ENCODE measurements at regions not wholly inside any gene's neighbourhood (a gene's known extent, or its start where the extent isn't known, plus 50 kb on each side); places are given as distances from the start of the nearest gene placed in this dataset.
"Not testable (repeated sequence)": the region's sequence is repeated elsewhere in the genome, so short reads cannot be mapped to it uniquely, and the experiment has no call there.

DNA sequence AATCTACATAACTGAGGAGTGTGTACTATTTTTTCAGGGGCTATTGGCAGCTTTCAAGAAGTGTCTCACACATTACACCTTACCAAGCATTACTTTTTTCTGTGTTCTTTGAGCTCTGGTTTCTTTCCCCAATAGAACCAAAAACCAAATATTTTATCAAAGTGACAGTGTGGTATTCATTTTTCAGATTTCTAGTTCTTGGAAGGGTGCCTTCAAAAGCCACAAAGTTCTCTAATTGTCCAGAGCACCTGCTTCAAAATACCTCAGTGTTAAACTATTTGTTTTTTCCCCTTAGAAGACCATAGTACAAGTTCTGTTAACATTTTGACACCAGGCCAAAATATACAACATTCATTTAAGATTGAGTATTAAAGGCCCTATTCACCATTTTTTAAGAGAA lies 515.7 kb downstream of the ETNK1 start:
- no peak overlapping the region for H3K27ac ChIP-seq
- TF ChIP-seq, protein P1, sequence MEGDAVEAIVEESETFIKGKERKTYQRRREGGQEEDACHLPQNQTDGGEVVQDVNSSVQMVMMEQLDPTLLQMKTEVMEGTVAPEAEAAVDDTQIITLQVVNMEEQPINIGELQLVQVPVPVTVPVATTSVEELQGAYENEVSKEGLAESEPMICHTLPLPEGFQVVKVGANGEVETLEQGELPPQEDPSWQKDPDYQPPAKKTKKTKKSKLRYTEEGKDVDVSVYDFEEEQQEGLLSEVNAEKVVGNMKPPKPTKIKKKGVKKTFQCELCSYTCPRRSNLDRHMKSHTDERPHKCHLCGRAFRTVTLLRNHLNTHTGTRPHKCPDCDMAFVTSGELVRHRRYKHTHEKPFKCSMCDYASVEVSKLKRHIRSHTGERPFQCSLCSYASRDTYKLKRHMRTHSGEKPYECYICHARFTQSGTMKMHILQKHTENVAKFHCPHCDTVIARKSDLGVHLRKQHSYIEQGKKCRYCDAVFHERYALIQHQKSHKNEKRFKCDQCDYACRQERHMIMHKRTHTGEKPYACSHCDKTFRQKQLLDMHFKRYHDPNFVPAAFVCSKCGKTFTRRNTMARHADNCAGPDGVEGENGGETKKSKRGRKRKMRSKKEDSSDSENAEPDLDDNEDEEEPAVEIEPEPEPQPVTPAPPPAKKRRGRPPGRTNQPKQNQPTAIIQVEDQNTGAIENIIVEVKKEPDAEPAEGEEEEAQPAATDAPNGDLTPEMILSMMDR (conservative IDR thresholded peaks at IDR 0.05): no peak

DNA sequence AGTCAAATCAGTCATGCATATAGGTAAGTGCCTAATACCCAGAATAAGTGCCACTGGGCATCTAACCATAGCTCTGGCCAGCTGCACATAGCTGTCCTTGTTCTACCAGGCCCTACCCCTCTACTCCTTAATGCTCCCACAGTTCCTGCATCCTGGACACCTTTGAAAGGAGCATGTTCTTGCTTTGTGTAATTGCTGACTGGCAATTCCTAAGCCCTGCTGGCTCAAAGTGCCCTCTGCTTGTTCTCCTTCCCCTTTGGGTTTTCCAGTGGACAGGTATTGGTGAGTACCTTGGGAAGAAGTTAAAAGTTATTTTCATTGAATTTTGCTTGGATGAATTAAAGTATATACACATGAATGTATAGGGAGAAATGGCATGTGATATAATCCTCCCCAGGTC lies 516.4 kb downstream of the ETNK1 start:
- no peak overlapping the region for H3K27ac ChIP-seq
- TF ChIP-seq, protein P1 (conservative IDR thresholded peaks at IDR 0.05): no peak

DNA sequence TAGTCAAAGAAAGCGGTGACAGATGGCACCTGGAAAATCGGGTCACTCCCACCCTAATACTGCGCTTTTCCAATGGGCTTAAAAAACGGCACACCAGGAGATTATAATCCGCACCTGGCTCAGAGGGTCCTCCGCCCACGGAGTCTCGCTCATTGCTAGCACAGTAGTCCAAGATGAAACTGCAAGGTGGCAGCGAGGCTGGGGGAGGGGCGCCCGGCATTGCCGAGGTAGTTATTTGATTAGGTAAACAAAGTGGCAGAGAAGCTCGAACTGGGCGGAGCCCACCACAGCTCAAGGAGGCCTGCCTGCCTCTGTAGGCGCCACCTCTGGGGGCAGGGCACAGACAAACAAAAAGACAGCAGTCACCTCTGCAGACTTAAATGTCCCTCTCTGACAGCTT lies 521.1 kb downstream of the ETNK1 start:
- H3K27ac ChIP-seq: not testable (repeated sequence)

DNA sequence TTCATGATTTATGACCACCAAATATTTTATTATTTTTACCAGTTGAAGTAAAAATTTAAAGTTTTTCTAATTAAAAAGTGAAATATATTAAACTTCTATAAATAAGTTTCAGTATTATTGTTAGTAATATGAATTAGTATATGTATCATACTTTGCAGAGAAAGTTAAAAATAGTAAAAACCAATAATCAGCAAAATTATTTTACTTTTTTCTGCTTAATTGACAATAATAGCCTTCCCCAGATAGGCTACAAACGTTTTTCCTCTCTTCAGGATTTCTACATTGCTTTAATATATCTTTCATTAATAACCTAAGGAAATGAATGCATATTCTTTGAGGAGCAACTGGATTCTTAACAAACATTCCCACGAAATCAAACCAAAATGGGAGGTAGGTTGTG lies 543.5 kb downstream of the ETNK1 start:
- TF ChIP-seq, protein P1 (conservative IDR thresholded peaks at IDR 0.05): no peak
- no peak overlapping the region for H3K27ac ChIP-seq

- TF ChIP-seq, protein P1 (conservative IDR thresholded peaks at IDR 0.05): no peak
- H3K27ac ChIP-seq: no peak overlapping the region
These were observed 544.2 kb downstream of the ETNK1 start for GRCh38 chr12:23169012-23169695.

DNA sequence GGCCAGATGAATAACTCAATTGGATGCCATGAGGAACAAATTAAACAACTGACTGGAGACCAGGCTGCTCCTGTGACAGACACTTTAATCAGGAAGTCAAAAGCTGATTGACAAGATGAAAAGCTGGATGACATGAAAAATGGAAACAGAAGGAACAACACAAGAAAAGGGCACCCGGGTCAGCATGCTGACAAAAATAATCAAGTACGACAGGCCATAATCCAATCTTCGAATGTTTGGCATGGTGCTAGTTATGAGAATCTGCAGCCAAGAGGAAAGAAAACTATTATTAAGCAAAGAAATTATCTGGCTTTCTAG lies 544.7 kb downstream of the ETNK1 start:
- H3K27ac ChIP-seq: no peak overlapping the region
- TF ChIP-seq, protein P1 (conservative IDR thresholded peaks at IDR 0.05): no peak

DNA sequence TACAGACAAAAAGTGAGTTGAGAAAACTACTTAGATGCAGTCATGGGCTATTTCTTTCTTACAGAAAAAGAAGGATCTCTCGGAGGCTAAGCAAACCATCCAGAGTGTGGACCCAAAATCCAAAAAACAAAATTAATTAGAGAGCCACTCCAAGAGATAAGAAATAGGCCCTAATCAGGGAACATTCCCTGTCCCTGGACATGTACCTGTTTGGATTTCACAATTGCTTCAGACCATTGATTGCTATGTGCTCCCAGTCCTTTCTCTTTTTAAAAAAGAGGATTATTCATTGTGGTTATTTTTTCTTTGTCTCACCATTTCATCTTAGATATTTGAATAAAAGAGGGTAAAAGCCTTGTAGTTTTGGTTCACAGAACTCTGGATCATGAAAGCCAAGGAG lies 549.9 kb downstream of the ETNK1 start:
- TF ChIP-seq, protein P1 (conservative IDR thresholded peaks at IDR 0.05): no peak
- no peak overlapping the region for H3K27ac ChIP-seq

DNA sequence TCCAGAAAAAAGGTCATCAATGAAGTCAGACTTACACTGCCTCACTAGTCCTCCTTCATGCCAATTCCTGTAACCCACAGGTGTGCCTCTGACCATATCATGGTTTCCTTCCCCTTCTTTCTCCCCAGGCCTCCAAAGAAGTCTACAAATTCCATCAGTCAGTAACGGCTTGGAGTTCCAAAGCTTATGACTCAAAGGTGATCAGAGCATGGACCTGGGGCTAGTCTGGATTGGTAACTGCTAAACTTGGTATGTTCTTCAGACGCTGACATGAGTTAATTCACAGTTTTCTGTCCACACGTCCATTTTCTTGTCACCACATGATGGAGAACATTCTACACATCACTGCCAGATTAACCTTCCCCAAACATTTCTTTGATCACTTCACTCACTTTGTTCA lies 560.4 kb downstream of the ETNK1 start:
- TF ChIP-seq, protein P1 (conservative IDR thresholded peaks at IDR 0.05): no peak
- no peak overlapping the region for H3K27ac ChIP-seq

Measured in VCaP (cell line).